K562 (cell line): ENCODE measurements at regions not wholly inside any gene's neighbourhood (a gene's known extent, or its start where the extent isn't known, plus 50 kb on each side); places are given as distances from the start of the nearest gene placed in this dataset.

ENCODE experiments used
- ATAC-seq: fragments of 200-7000 bp; cut with Tn5 transposase; 3 replicates; pipeline ENCODE4 v1.9.1; 2020; ENCODE audit warnings: moderate library complexity
- BruUV-seq: library from RNA; stranded (reverse); fragments of 400-500 nt; replicated peaks from 2 replicates; lab custom pipeline; 2021; lab: Mats Ljungman, UMichigan
- CTCF ChIA-PET: fragments of 300-600 bp; formaldehyde crosslinking; extraction: SDS; loops from one replicate; lab custom pipeline; 2021; ENCODE audit warnings: low intra/inter-chr PET ratio; lab: Yijun Ruan, JAX
- POLR2A ChIA-PET: fragments of 300-600, 350-650 bp; sonication (Branson Sonifier 250); formaldehyde crosslinking; extraction: SDS; loops from one replicate; lab custom pipeline; 2021; ENCODE audit warnings: antibody characterized with exemption, inconsistent platforms; lab: Yijun Ruan, JAX
- DNase-seq, 4 experiments: peaks; one replicate each; pipeline versions ENCODE4 v3.0.0 to v3.0.0-alpha.2; 2011 to 2018; ENCODE audit warnings: low spot score in 3 of 4, mixed read lengths in 3 of 4; ENCODE audit errors: extremely low read depth in 1 of 4
- FAIRE-seq: peaks from 2 replicates; lab custom pipeline; 2011; peaks lifted over from hg19 to GRCh38; lab: Jason Lieb, UNC
- H2AFZ ChIP-seq: 2 replicates; pipeline ENCODE4 v1.6.0; 2011; ENCODE audit warnings: low read depth, low read length, control low read depth, inconsistent platforms
- H3K27ac ChIP-seq: fragments of 200-600 bp; 3 replicates; pipeline ENCODE4 v1.8.0; 2011; ENCODE audit warnings: low read depth, mild to moderate bottlenecking, control low read depth, inconsistent platforms, low read length, moderate library complexity, mixed read lengths; ENCODE audit errors: extremely low read depth
- H3K27me3 ChIP-seq, 2 experiments: fragments of 300-600 bp in 1 of 2; 2 replicates in 1 of 2; 3 replicates in 1 of 2; pipeline versions ENCODE4 v1.6.0 to v1.8.0; 2011; ENCODE audit warnings: inconsistent platforms in 2 of 2, low read length in 2 of 2, mild to moderate bottlenecking in 1 of 2, mixed read lengths in 1 of 2, moderate library complexity in 1 of 2; ENCODE audit not compliant: control insufficient read depth in 2 of 2, insufficient read depth in 2 of 2
- H3K36me3 ChIP-seq: fragments of 300-600 bp; 3 replicates; pipeline ENCODE4 v1.8.0; 2011; ENCODE audit warnings: mild to moderate bottlenecking, low read length, inconsistent platforms; ENCODE audit not compliant: control insufficient read depth, insufficient read depth
- H3K4me1 ChIP-seq, 2 experiments: fragments of 200-600 bp in 1 of 2; replicated peaks in 1 of 2; 2 replicates in 1 of 2; 3 replicates in 1 of 2; pipeline versions ENCODE4 v1.5.1 to v1.8.0; 2011; ENCODE audit warnings: inconsistent platforms in 2 of 2, low read length in 2 of 2, mild to moderate bottlenecking in 1 of 2, mixed read lengths in 1 of 2, moderate library complexity in 1 of 2; ENCODE audit not compliant: control insufficient read depth in 2 of 2, insufficient read depth in 2 of 2
- H3K4me2 ChIP-seq: 2 replicates; pipeline ENCODE4 v1.6.1; 2011; ENCODE audit warnings: low read length, control low read depth, inconsistent platforms, mixed read lengths; ENCODE audit not compliant: insufficient read depth
- H3K4me3 ChIP-seq: fragments of 200-600 bp; sonication (generic), shearing (Covaris generic); 2 replicates; pipeline ENCODE4 v1.5.1; 2016; ENCODE audit warnings: control low read depth, inconsistent platforms
- H3K79me2 ChIP-seq: fragments of 200-600 bp; 3 replicates; pipeline ENCODE4 v1.8.0; 2011; ENCODE audit warnings: low read length, inconsistent platforms; ENCODE audit not compliant: control insufficient read depth, insufficient read depth
- H3K9ac ChIP-seq, 2 experiments: 2 replicates each; pipeline versions ENCODE4 v1.6.0 to v1.6.1; 2011; ENCODE audit warnings: low read depth in 2 of 2, low read length in 2 of 2, control low read depth in 1 of 2, inconsistent platforms in 1 of 2, mild to moderate bottlenecking in 1 of 2, mixed read lengths in 1 of 2; ENCODE audit not compliant: insufficient read depth in 1 of 2
- H3K9me1 ChIP-seq: one replicate; pipeline ENCODE4 v1.6.0; 2011; ENCODE audit warnings: inconsistent platforms, mild to moderate bottlenecking, low read length, moderate library complexity; ENCODE audit not compliant: control insufficient read depth, insufficient read depth
- H3K9me3 ChIP-seq: replicated peaks from 2 replicates; pipeline ENCODE4 v1.5.1; 2011; ENCODE audit warnings: low read depth, low read length, inconsistent platforms; ENCODE audit not compliant: control insufficient read depth, insufficient read depth
- H4K20me1 ChIP-seq: replicated peaks from 2 replicates; pipeline ENCODE4 v1.6.1; 2011; ENCODE audit warnings: low read length, inconsistent platforms, mixed read lengths; ENCODE audit not compliant: control insufficient read depth, insufficient read depth
- ARNT ChIP-seq, 2 experiments: fragments of 450-650 bp; IDR thresholded peaks; 2 replicates each; pipeline ENCODE4 v1.6.1; 2016; ENCODE audit warnings: mild to moderate bottlenecking in 1 of 2
- DPF2 ChIP-seq: fragments of 450-650 bp; IDR thresholded peaks from 2 replicates; pipeline ENCODE4 v1.6.1; 2016
- ELF2 ChIP-seq: fragments of 250-450 bp; sonication (Bioruptor Pico); IDR thresholded peaks from 2 replicates; pipeline ENCODE4 v1.5.0; 2021; ENCODE audit warnings: mild to moderate bottlenecking
- ETS2 ChIP-seq: IDR thresholded peaks from 2 replicates; pipeline ENCODE4 v1.6.1; 2016; ENCODE audit warnings: borderline replicate concordance, missing genetic modification characterization, mild to moderate bottlenecking, moderate library complexity, missing compliant biosample characterization; ENCODE audit not compliant: poor library complexity, severe bottlenecking
- IRF2 ChIP-seq: sonication (generic); formaldehyde crosslinking; IDR thresholded peaks from 2 replicates; pipeline ENCODE4 v1.8.1; 2022; ENCODE audit warnings: mild to moderate bottlenecking, missing genetic modification reagents
- MTA2 ChIP-seq: fragments of 450-650 bp; IDR thresholded peaks from 2 replicates; pipeline ENCODE4 v1.6.1; 2016; ENCODE audit warnings: low read depth
- RBM25 ChIP-seq: fragments of 200-400 bp; formaldehyde crosslinking; IDR thresholded peaks from 2 replicates; pipeline ENCODE4 v1.6.1; 2018; ENCODE audit warnings: low read length, low read depth, moderate library complexity; ENCODE audit not compliant: severe bottlenecking
- ZNF583 ChIP-seq: fragments of 250-450 bp; sonication (Bioruptor Pico); IDR thresholded peaks from 2 replicates; pipeline ENCODE4 v1.4.0; 2020
- WGBS: fragments of 100-300 bp; shearing (Covaris generic); methylation state at CpG from one replicate; pipeline ENCODE4 v1.1.6; 2016; ENCODE audit warnings: low coverage, mixed read lengths; ENCODE audit not compliant: insufficient coverage; ENCODE audit errors: missing lambda C conversion rate; 5-methylcytosine and 5-hydroxymethylcytosine counted together
- in situ Hi-C: fragments of 300-500 bp; cut with MboI; formaldehyde crosslinking; loops from 4 replicates; pipeline ENCODE4 v1.15.0; 2018; ENCODE audit warnings: inconsistent platforms, mixed read lengths
- intact Hi-C: fragments of 100-400 bp; cut with micrococcal nuclease; formaldehyde crosslinking; loops from 2 replicates; pipeline ENCODE4 v1.14.2; 2022

GRCh38 chr15:69634860-69635259 lies 182.2 kb downstream of the RPLP1 start:
- CTCF ChIA-PET: no interaction called here
- H3K27me3 ChIP-seq: peaks cover 0 to 13% of the 10 kb centered on the region in 2 experiments; a peak in 2 of 5 replicates
- BruUV-seq: no TSS peak
- H3K9me1 ChIP-seq: no peaks in the 10 kb centered on the region
- no peak overlapping the region for H3K4me2 ChIP-seq
- H3K9ac ChIP-seq: no peak overlapping the region
- no peak overlapping the region for H3K27ac ChIP-seq
- H4K20me1 ChIP-seq: no peaks in the 10 kb centered on the region; the same call in 1 of the 2 replicates
- under 1% methylated on average over 5 of the region's 5 CpGs for WGBS
- DNase-seq (no peak), ATAC-seq (no peak)
- no peaks in the 10 kb centered on the region for H3K9me3 ChIP-seq
- H3K4me3 ChIP-seq: no peak overlapping the region
- H3K36me3 ChIP-seq: no peaks in the 10 kb centered on the region
- in situ Hi-C loops: no loop called here
- TF ChIP-seq ETS2 (tag) (no peak), ELF2 (CRISPR knock-in tag) (no peak), RBM25 (peak; percentile 67), ARNT (IDR thresholded peaks at IDR 0.05) (no peak), IRF2 (CRISPR knock-in tag) (no peak), DPF2 (no peak), MTA2 (no peak), ZNF583 (CRISPR knock-in tag) (no peak)
- TF ChIP-seq, all 486 proteins: peak for 1
- Histone ChIP-seq H2AFZ (no peak overlapping the region), H3K79me2 (no peaks in the 10 kb centered on the region), H3K4me1 (no peaks in the 10 kb centered on the region)
- POLR2A ChIA-PET: no interaction called here
- no peak for FAIRE-seq
- intact Hi-C loops: no loop called here
